HG02798 (cell line): ENCODE measurements at regions not wholly inside any gene's neighbourhood (a gene's known extent, or its start where the extent isn't known, plus 50 kb on each side); places are given as distances from the start of the nearest gene placed in this dataset.
"Not testable (repeated sequence)": the region's sequence is repeated elsewhere in the genome, so short reads cannot be mapped to it uniquely, and the experiment has no call there.

ENCODE experiments used
- ATAC-seq: cut with Tn5 transposase; IDR thresholded peaks from one replicate; pipeline ENCODE4 v1.9.1; 2021; ENCODE audit warnings: mild to moderate bottlenecking; ENCODE audit not compliant: unreplicated experiment, poor library complexity

DNA sequence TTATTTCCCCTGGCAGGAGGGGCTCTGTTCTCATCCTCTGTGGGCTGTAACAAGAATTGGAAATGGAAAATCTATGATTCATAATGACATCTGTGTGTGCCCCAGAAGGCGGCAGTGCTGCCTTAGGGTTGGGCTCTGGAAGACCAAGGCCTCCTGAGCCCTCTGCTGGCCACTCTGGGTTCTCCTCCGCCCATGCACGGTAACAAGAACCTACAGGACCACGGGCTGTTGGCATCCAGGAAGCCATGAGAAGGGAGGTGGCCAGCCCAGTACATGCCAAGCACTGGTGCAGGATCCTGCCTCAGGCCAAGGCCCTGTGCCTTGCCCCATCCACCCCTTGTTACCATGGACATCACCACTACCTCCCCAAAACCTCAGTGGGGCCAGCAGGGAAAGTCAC is 454.2 kb downstream of the TP53TG3F start:
- ATAC-seq: not testable (repeated sequence)

- ATAC-seq: not testable (repeated sequence)
Measured at GRCh38 chr16:33920761-33921545, 461.5 kb downstream of the TP53TG3F start.

- ATAC-seq: not testable (repeated sequence)
Measured at GRCh38 chr16:33922914-33923313, 463.5 kb downstream of the TP53TG3F start.

DNA sequence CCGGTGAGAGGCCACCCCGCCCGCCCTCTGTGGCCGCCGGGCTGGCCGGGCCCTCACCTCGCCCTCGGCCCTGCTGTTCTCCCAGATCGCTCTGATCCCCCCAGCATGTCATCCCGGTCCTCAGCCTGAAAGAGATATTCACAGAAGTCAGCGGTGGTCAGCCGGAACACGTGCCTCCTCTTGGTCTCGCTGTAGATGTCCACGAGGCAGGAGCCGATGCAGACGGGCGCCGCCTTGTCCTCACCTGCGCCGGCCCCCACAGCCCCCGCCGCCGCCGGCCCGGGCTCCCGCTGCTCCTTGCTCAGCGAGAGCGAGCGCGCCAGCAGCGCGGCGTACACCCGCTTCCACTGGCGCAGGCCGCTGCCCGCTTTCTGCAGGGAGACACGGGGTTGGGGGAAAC is 468.6 kb downstream of the TP53TG3F start:
- ATAC-seq: not testable (repeated sequence)

DNA sequence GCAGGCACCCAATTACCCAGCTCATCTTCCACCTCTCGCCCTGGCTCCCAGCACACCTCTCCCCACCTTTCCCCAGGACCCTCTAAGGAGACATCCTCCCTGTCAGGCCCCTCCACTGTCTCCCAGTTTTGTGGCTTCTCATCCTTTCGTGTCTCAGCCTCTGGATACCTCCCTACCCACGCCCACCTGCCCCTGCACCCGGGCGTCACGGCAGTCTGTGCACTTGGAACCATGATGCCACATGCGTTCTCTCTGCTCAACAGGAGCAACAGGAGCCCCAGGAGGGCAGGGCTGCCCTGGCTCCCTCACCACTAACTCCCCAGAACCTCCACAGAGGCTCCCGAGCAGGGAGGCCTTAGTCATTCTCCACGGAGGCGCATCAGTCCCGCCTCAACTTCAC is 472.8 kb downstream of the TP53TG3F start:
- not testable (repeated sequence) for ATAC-seq

DNA sequence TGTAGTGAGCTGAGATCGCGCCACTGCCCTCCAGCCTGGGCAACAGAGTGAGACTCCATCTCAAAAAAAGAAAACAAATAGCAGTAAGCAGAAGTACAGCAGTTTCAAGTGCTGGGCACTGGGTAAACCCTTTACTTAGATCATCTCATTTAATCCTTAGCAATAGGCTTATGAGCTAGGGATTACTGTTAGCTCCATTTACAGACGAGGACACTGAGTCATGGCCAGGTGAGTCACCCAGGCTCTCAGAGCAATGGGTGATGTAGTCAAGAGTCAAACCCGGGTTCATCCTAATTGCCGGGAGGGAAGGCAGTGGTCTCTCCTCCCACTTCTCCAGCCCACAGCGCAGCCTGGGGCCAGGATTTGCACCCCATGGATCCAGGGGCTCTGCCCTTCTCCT is 473.6 kb downstream of the TP53TG3F start:
- not testable (repeated sequence) for ATAC-seq

DNA sequence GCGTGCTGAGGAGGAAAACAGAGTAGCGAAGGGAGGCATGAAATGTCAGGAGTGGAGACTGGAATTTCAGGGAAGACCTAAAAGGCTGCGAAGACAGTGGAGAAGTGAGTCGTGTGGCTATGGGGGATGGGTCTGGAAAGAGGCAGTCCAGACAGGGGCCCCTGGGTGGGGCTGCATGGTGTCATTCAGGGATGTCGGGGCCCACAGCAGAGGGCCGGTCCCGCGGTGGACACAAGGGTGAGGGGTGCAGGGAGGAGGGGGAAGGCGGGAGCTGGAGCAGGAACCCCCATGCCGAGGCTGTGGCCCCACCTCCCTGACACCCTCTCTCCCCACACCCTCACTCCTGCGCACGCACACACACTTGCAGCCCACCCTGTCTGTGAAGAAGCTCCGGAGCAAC is 476.4 kb downstream of the TP53TG3F start:
- ATAC-seq: not testable (repeated sequence)

DNA sequence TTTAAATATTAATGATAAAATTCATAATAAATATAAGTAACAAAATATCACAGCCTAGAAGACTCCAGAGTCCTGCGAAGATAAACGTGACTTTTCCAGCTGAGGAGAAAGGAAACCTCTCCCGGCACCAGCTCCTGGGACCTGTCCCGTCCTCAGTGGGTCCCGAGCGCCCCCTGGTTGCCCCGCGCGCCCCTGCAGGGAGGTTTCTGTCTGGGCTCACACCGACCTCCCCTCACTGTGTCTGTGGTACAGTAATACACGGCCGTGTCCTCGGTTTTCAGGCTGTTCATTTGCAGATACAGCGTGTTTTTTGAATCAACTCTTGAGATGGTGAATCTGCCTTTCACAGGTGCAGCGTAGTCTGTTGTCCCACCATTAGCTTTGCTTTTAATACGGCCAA is 478.7 kb downstream of the TP53TG3F start:
- ATAC-seq: not testable (repeated sequence)

DNA sequence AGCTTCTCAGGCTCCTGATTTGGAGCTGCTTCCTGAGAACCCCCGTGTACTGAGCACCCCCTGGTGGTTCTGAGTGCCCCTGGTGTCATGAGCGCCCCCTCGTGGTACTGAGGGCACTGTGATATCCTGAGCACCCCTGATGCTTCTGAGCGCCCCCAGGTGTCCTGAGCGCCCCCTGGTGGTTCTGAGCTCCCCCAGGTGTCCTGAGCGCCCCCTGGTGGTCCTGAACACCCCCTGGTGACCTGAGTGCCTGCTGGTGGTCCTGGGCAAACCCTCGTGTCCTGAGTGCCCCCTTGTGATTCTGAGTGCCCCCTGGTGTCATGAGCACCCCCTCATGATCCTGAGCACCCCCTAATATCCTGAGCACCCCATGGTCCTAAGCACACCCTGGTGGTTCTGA is 502.1 kb downstream of the TP53TG3F start:
- not testable (repeated sequence) for ATAC-seq

GRCh38 chr16:33965534-33965933 is 506.1 kb downstream of the TP53TG3F start:
- ATAC-seq: not testable (repeated sequence)

- ATAC-seq: not testable (repeated sequence)
Measured at GRCh38 chr16:33966855-33967254, 507.4 kb downstream of the TP53TG3F start.

GRCh38 chr16:33974557-33974956 is 515.1 kb downstream of the TP53TG3F start:
- not testable (repeated sequence) for ATAC-seq

- not testable (repeated sequence) for ATAC-seq
Measured at GRCh38 chr16:33975744-33976143, 516.3 kb downstream of the TP53TG3F start.

GRCh38 chr16:33976521-33976920 is 517.1 kb downstream of the TP53TG3F start:
- not testable (repeated sequence) for ATAC-seq

- ATAC-seq: not testable (repeated sequence)
Measured at GRCh38 chr16:33978784-33979183, 519.4 kb downstream of the TP53TG3F start.

GRCh38 chr16:33979613-33980012 is 520.2 kb downstream of the TP53TG3F start:
- not testable (repeated sequence) for ATAC-seq

- ATAC-seq: not testable (repeated sequence)
Measured at GRCh38 chr16:33980736-33981135, 521.3 kb downstream of the TP53TG3F start.

DNA sequence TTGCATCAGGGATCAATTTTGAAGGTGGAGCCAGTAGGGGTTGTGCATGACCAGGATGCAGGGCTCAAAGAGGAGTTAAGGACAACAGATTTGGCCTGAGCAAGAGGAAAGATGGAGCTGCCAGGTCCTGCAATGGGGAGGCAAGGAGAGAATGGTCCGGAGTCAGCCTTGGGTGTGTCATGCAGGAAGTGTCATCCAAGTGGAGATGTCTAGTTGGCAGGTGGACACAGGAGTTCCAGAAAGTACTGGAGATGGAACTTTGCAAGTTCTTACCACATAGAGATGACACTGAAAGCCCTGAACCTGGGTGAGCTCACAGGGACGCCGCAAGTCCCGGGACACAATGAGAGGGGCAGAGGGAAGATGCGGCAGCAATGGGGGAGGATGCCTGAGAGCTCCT is 525.0 kb downstream of the TP53TG3F start:
- not testable (repeated sequence) for ATAC-seq

DNA sequence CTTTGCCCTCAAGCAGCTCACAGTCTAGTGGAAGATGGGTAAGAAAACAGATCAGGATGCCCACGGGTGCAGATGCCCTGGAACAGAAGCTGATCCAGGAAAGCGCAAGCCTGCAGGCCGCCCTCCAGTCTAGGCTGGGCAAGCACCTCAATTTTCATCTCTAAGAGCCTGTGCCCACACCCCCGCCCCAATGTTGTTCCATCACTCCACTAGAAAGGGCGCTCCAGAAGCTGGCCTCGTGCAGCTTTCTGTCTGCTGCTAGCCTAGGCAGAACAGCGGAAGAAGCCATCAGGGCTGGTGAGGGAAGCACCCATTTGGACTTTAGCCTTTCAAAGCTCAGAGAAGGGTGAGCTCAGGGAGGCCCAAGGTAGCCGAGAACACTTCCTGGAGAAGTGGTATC is 527.1 kb downstream of the TP53TG3F start:
- not testable (repeated sequence) for ATAC-seq

- not testable (repeated sequence) for ATAC-seq
Measured at GRCh38 chr16:33987348-33987963, 528.0 kb downstream of the TP53TG3F start.

DNA sequence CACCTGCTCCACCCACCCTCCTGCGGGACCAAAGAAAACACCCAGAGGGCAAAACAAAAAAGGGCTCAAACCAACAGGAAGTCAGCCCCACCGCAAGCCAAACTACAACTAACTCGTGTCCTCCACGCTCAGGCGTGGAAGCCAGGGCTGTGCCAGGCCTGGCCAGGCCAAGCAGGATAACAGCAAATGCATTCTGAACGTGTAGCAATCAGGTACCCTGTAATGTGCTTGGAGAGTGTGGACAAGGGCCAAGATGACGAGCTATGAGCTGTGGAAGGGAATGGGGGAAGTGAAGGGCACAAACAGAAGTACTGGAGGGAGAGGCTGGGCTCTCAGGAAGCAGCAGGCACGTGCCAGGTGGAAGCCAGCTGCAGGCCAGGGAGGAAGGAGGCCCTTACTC is 528.6 kb downstream of the TP53TG3F start:
- not testable (repeated sequence) for ATAC-seq

- not testable (repeated sequence) for ATAC-seq
Measured at GRCh38 chr16:33990488-33990887, 531.1 kb downstream of the TP53TG3F start.
